ENCODE measurements at regions not wholly inside any gene's neighbourhood (a gene's known extent, or its start where the extent isn't known, plus 50 kb on each side); places are given as distances from the start of the nearest gene placed in this dataset.

DNA sequence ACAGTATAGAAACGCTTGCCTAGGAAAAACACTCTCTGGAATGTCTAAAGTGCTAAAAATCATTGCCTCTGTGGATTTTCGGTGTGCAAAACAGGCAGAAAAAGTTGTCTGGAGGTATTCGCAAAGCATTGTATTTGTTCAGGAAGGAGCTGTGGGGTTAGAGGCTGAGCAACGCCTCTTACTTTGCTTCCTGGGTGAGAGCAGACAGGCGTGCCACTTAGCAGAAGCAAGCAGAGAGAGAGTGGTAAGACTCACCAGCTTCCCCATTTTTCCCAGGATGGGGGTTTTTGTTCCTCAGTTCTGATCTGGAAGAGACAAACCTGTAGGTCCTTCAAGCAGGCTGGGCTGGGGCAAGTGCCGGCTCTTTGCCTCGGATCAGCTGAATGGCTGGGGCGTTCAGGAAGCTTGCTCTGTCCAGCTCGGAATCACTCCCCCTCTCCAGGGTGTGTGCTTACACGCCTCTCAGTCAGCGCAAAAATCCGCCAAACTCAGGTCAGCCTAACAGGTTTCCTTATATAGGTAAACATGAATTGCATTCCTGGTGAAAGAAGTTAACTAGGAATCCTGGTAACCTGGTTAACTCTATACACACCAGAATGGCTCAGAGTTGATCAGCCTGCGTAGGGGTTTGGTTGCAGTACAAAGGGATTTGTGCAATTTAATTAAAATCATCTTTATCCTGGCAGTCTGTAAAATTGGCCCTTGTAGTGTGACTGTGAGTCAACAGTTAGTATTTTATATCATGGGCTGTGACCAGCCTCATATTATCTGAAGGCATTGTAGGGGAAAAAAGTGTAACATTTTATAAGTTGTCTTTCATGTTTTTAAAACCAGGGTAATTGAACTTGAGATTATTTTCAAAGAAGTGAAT is 213.1 kb upstream of the MID1 start:
- TF ChIP-seq, protein P1, sequence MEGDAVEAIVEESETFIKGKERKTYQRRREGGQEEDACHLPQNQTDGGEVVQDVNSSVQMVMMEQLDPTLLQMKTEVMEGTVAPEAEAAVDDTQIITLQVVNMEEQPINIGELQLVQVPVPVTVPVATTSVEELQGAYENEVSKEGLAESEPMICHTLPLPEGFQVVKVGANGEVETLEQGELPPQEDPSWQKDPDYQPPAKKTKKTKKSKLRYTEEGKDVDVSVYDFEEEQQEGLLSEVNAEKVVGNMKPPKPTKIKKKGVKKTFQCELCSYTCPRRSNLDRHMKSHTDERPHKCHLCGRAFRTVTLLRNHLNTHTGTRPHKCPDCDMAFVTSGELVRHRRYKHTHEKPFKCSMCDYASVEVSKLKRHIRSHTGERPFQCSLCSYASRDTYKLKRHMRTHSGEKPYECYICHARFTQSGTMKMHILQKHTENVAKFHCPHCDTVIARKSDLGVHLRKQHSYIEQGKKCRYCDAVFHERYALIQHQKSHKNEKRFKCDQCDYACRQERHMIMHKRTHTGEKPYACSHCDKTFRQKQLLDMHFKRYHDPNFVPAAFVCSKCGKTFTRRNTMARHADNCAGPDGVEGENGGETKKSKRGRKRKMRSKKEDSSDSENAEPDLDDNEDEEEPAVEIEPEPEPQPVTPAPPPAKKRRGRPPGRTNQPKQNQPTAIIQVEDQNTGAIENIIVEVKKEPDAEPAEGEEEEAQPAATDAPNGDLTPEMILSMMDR (IDR thresholded peaks at IDR 0.05; ENCODE audit: low read depth, low read length) = no peak

GRCh38 chrX:10841579-10841978 is 221.2 kb upstream of the MID1 start:
- no peaks in the 10 kb centered on the region for H3K36me3 ChIP-seq
- no peaks in the 10 kb centered on the region for H3K27me3 ChIP-seq (ENCODE audit: insufficient read depth, low read depth, severe bottlenecking)
- no peak overlapping the region for H3K4me3 ChIP-seq (ENCODE audit: low read depth, low read length)
- H3K9me3 ChIP-seq (ENCODE audit: severe bottlenecking) = no peaks in the 10 kb centered on the region
- no peak for DNase-seq
- TF ChIP-seq, protein P1 (IDR thresholded peaks at IDR 0.05; ENCODE audit: low read depth, low read length) = no peak
- no peak overlapping the region for H3K27ac ChIP-seq

More for the DNA sequence above, 213.1 kb upstream of the MID1 start:
- Histone ChIP-seq H3K36me3 (no peaks in the 10 kb centered on the region), H3K27me3 (ENCODE audit: insufficient read depth, low read depth, severe bottlenecking) (peaks cover 4% of the 10 kb centered on the region), H3K9me3 (ENCODE audit: severe bottlenecking) (no peaks in the 10 kb centered on the region), H3K4me3 (ENCODE audit: low read depth, low read length) (peak overlapping the region; percentile 6), H3K27ac (no peak overlapping the region; the same call in 1 of the 2 replicates)
- peak; percentile 23 for DNase-seq

DNA sequence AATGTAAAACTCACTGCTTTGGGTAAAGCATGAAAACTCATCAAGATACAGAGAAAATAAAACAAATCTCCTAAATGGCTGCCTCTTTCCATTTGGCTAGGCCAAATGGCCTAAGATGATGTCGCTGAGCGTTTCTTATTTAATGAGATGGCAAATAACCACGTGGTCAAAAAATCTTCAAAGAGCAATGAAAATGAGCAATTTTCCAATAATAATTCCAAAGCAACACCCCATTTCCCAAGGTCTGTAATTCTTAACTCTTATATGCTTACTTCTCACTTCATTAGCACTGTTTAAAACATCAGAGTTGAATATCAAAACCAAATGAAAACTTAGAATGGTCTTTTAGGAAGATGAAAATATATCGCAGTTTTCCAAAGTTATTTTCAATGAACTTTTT is 222.3 kb upstream of the MID1 start:
- DNase-seq = no peak
- Histone ChIP-seq H3K27me3 (ENCODE audit: insufficient read depth, low read depth, severe bottlenecking) (no peaks in the 10 kb centered on the region), H3K36me3 (no peaks in the 10 kb centered on the region), H3K4me3 (ENCODE audit: low read depth, low read length) (no peak overlapping the region), H3K27ac (no peak overlapping the region), H3K9me3 (ENCODE audit: severe bottlenecking) (no peaks in the 10 kb centered on the region)
- TF ChIP-seq, protein P1 (IDR thresholded peaks at IDR 0.05; ENCODE audit: low read depth, low read length) = no peak

DNA sequence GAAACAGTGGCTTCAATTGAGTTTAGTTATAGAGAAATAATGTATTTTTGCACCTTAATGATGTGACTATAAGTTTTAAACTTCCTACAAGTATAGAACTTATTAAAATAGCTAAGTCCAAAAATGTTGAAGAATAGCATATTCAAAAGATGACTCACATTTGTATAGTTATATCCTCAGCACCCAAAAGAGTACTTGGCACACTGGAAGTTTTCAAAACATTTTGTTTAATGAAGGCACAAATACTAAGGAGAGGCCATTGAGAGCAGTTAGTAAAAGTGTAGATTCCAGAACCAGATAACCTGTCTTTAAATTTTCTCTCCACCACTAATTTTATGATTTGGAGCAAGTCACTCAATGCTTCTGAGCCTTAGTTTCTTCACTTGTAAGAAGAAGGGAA is 226.9 kb upstream of the MID1 start:
- no peaks in the 10 kb centered on the region for H3K27me3 ChIP-seq (ENCODE audit: insufficient read depth, low read depth, severe bottlenecking)
- no peaks in the 10 kb centered on the region for H3K36me3 ChIP-seq
- no peaks in the 10 kb centered on the region for H3K9me3 ChIP-seq (ENCODE audit: severe bottlenecking)
- no peak overlapping the region for H3K27ac ChIP-seq
- H3K4me3 ChIP-seq (ENCODE audit: low read depth, low read length) = no peak overlapping the region
- TF ChIP-seq, protein P1 (IDR thresholded peaks at IDR 0.05; ENCODE audit: low read depth, low read length) = no peak
- DNase-seq = no peak

DNA sequence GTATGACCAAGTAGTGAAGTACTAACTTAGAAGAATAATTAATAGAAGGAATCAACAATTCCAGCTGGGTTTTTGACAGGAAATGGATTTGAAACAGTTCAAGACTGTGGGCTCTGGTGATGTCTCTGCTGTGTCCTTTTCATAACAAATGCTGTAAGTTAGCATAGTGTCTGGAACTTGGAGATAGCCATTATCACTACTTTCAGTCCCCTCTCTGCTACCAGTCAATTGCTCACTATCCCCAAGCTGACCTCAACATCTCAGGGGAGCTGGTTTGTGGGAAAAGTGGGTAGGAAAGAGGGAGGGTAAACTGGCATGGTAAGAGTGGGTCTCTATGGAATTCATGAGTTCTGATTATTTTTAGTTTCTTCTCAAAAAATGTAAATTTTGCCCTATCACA is 231.4 kb upstream of the MID1 start:
- TF ChIP-seq, protein P1 (IDR thresholded peaks at IDR 0.05; ENCODE audit: low read depth, low read length) = no peak
- Histone ChIP-seq H3K36me3 (no peaks in the 10 kb centered on the region), H3K27ac (no peak overlapping the region), H3K9me3 (ENCODE audit: severe bottlenecking) (no peaks in the 10 kb centered on the region), H3K27me3 (ENCODE audit: insufficient read depth, low read depth, severe bottlenecking) (no peaks in the 10 kb centered on the region), H3K4me3 (ENCODE audit: low read depth, low read length) (no peak overlapping the region)
- no peak for DNase-seq

Measured in WERI-Rb-1 (cell line).